Hematopoietic multipotent progenitor cell treated with erythropoietin and hydrocortisone succinate and interleukin-3 and kit ligand, for 4 days (in vitro differentiated cells): ENCODE measurements at regions not wholly inside any gene's neighbourhood (a gene's known extent, or its start where the extent isn't known, plus 50 kb on each side); places are given as distances from the start of the nearest gene placed in this dataset.

Experiments
- DNase-seq: peaks from one replicate; pipeline ENCODE4 v3.0.0-alpha.2; 2015

DNA sequence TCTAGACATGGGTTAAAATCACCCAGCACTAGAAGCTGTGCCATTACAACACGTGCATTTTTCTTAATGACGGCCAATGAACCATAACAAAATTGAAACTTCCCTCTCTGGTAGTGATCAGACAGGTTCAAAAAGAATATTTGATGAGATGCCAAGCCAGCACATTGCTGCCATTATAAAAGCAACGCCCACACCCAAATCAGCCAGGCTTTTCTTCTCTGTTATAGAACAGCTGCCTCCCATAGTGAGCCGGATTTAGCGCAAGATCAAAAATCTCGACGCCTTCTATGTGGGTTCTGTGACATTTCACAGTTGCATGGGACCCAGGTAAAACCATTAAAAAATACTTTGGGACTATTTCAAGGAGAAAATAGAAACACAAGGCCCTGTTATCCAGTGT lies 1158.0 kb downstream of the EFNB2 start:
- DNase-seq, result no peak

DNA sequence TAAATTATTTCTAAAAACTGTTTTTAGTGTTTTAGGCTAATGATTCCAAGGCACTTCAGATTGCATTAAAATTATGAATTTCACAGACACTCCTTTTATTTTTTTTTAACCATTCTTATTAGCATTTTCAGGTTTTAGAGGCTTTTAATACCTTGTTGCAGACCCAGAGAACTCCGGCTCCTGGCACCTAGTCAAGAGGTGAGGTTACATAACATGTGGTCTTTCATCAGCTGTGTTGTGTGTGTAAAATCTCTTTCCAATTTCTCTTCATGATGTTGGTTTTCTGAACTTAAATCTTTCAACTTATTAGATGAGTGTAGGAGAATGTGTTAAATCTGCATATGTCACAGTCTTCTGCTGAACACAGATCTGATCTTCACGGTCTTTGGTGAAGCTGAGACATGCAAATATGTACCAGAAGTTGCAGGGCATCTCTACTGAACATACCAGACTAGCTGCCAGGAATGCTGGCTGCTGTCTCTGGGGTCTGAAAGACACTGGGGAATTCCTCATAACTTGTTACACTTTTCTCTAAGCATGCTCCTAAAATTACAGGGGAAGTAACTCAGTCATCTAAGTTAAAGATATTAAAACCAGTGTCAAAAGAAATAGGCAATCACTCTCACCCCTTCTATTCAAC lies 1165.3 kb downstream of the EFNB2 start:
- no peak for DNase-seq

DNA sequence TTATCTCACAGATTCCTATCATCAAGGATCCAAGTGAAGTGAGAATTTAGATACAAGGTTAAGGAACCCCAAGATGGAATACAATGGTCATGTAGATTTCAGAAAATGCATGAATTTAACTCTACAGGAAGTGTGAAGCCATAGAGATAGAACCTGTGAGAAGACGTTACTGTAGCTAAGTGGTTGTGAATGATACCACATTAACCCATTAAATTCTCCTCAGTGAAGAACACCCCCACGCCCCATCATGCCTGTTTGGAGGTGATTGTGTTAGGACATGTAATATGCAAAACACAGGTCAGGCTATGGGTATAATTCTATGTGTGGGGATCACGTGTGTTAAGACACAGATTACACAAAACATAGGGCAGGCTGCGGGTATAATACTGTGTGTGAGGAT lies 1166.7 kb downstream of the EFNB2 start:
- DNase-seq, result peak; percentile 2

DNA sequence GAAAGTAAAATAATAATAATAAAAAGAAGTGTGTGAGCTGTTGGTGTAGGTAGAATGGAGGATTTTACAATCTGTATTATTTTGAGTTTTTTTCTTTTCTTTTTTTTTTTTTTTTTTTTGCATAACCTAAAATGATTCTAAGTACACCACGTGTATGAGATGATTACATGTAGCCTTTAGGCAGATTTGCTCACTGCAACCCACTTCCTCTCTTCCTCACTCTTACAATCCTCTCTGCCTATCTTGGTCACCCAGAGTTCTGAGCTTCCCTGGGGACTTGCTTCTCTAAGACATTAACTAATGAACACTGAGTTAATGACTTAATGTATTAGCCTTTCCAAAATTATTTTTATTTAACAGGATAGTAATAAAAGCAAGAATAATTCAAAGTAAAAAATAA lies 1169.6 kb downstream of the EFNB2 start:
- DNase-seq, result peak; percentile 69

DNA sequence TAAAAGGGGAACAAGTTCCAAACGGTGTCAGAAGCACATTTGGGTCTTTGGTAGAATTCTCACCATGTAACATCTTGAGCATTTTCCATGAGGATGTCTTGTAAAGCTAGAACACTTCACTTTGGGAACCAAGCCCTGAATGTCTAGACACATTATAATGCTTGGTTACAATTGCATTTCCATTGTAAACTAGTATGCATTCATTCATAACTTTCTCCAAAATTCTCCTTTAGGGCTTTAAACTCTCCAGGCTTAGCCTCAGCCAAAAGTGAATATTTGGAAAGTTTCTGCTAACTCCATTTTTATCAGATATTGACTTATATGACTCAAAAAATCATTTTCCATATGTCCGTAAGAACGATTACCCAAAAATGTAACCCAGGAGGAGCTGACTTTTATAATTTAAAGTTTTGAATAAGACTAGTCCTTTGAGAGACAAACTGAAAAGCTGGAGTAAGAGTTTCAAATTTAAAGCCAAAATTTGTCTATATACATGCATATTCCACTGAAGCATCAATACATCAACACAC lies 1170.4 kb downstream of the EFNB2 start:
- no peak for DNase-seq

DNA sequence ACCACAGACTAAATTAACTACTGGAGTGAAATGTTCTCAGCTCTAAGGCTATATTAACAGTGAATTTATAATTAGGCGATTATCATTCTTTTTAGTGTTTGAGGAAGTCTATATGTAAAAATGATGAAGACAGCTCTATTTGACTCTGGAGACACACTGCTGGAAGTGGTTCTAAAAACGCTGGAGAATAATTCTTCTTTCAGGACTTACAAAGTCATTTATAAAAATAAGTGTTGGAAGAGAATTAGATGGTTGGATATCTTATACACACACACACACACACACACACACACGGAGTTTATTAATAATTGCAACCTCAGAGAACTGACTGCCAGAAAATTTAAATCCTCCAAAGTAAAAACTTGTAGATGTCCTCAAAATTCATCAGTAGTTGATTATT lies 1171.3 kb downstream of the EFNB2 start:
- DNase-seq, result no peak

DNA sequence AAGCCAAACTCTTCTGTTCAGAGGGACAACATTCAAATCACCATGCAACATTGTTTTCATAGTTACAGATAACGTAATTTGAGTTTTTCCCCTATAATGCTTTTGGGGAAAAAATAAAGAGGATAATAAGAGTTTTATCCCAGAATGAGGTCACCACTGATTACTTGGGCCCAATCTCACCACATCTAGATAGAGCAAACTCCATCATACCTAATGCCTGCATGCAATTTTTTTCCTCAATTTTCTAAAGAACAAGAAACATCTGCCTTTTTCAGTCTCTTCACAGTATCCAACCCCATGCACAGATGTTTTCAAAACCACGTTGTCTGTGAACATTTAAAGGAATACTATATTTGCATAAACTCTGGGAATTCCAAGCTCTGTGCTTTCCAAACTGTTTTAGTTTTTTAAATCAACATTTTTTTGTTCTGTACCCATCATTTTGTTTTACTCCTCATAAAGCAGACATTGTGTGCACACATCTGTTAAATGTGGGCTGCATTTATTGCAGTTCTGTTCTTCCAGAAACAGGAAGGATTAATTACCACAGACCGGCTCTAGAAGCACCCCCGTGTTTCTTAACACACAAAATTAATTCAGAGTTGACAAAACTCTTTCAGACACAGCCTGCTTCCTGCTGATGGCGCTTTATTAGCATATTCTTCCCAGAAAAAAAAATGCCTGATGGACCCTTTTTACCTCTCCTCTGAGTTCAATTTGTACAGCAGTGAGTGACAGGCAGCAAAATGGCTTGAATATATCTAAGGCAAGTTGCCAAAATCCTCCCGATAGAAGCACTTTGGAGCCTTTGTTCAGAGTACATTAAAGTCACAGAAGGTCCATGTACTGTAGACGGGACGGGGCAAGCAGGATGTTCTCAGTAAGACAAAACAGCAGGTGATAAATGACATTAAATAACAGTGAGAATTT lies 1171.9 kb downstream of the EFNB2 start:
- peak; percentile 70 for DNase-seq

DNA sequence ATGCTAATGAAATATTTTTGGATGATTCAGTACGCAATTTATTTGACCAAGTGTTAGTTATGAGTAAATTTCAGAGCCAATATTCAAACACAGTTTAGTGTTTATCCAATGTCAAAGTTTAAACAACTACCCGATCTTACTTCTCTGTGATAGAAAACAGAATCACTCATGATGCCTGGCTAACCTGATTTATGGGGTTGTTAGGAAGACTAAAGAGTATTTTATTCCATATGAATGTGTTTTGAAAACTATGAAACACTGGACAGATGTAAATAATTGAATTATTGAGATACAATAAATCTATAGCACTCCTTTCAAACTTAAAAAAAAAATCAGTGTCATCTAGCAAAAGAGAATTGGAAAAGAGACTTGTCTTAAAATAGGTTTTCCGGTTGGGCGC lies 1181.8 kb downstream of the EFNB2 start:
- DNase-seq, result no peak

DNA sequence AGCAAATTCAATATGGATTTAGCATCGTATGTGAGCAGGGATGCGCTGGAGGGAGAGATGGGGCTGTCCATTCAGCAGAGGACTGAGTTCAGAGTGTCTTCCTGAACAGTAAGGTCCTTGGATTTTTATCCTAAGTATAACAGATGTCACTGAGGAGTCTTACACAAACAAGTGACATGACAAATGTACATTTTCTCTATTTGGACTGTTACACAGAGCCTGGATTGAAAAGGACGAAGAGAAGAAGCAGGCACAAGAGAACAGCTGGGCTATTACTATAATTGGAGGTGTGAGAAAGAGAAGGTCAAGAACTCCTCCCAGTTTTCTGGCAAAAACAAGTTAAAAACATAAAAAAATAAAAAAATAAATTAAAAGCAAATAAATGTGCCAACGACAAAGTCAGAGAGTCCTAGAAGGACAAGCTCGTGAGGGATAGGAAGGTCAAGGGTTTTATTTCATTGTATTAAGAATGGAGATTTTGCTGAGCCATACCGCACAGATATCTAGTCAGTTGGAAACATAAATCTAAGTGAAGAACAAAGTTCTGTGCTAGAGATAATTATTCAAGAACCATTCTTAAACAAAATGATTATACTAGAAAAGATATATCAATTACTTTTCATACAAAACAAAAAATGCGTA lies 1186.3 kb downstream of the EFNB2 start:
- DNase-seq, result no peak

DNA sequence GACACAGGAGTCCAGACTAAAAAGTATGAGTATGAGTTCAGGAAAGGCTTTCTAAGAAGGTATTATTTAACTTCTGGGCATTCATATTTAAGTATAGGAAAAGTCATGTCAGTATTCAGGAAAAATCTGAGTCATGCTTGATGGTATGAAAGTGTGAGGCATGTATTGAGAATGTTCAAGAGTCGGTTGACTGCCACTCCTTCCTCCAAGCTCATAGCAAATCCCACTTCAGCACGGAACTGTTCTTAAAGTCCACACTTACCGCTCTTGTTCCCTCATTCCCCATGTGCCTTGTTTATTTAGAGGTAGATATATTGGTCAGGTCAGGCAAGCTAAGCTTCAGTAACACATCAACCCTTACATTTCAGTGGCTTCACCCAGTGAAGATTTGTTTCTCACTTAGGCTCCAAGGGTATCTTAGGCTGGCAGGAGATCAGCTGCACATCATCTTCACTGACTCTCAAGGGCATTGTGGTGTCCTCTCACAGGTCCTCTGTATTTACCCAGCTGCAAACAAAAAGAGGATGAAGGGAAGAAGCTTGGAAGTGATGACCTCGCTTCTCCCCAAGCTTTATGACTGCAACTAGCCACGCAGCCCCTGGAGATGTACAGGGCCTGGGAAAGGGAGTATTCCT lies 1189.2 kb downstream of the EFNB2 start:
- DNase-seq, result no peak

DNA sequence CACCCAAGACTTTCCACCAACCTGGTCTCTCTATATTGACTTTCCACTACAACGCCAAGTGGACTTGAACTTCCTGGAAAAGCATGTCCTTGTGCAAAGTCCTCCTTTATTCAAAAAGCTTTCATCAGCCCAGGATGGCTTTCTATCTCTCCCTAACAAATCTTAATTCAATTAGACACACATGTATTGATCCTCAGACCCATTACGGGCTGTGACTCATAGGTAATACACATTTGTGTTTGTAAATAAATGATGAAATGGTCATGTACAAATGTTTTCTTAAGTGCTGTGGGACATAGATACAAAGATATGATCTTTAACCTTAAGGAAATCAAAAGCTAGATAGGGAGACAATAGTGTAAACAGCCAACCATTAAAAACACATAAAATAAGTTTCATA lies 1189.7 kb downstream of the EFNB2 start:
- no peak for DNase-seq

DNA sequence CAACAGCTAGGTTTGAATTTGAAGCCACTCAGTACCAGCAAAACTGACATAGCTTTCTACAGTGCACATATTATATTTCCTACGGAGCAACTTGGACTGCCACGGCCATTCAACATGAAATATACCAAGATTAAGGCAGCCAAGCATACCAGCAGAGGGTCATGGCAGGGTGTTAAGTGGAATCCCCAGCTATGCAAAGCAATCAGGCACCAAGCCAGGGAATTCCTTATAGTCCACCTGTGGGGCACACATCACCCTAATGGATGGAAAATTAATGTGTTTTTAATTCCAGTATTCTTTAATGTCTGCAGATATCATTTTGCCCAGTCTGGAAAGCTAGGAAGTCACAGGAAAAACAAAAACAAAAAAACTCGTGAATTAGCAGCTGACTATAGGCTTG lies 1190.3 kb downstream of the EFNB2 start:
- DNase-seq, result no peak

DNA sequence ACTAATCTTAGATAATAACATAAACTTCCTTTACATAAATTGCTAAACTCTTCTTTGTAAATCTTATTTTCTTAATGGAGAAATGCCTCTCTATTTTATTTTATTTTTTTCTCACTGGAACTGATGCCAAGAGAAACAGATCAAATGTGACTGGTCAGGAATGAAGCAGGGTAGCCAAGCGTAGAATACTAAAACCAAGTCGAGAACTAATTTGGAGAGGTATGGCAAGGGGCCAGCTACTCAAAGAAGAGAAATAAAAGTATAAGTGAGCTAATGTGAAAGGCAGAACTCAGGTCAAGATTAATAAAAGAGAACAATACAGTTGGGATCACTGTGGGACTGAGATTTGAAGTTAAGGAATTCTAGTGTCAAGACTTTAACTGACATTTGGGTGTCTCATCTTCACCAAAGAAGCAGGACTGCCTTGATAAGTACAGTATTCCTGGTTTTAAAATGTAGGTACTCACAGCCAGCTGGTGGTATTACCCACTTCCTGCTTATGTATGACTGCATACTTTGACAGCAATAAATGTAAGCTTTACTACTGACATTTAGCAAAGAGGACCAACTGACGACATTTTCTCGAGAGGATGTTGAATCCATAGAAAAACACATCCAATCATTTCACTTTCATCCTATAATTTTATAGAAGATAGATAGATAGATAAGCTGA lies 1192.2 kb downstream of the EFNB2 start:
- DNase-seq, result no peak

DNA sequence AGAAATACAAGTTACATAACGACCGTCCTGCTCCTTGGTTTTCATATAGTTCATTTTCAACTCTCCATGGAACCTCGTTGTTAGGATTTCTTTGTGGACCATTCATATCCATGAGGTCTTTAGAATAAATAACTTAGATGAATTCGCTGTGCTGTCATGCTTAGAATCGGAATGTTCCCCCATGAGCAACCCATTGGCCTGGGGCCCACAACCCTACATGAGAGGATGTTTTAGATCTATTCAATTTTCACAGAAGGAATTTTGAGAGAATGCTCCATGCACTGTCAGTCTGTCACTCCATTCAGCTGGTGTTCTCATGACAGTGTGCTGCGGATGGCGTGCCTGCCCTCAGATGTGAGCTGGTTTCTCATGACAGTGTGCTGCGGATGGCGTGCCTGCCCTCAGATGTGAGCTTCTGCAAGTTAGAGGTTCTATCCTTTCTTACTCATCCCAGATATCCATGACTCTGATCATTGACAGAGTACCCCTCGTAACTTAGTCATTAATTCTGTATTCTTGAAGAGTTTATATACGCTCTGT lies 1193.1 kb downstream of the EFNB2 start:
- no peak for DNase-seq

DNA sequence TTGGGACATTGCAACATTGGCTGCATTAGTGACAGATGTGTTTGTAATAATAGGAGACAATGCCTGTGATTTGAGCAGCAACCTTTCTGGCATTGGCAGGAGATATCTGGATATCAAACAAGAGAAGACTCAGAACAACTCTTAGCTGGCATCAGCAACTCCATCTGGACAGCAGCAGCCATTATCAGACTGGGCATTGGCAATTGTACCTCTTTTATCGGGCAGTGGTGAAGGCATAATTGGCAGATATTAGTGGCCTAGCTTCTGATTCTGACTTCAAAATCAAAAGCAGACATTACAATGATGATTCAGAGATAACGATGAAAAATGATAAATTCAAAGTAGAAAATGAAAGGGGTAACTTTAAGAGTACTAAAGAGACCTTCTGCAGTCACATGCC lies 1193.7 kb downstream of the EFNB2 start:
- DNase-seq, result no peak

DNA sequence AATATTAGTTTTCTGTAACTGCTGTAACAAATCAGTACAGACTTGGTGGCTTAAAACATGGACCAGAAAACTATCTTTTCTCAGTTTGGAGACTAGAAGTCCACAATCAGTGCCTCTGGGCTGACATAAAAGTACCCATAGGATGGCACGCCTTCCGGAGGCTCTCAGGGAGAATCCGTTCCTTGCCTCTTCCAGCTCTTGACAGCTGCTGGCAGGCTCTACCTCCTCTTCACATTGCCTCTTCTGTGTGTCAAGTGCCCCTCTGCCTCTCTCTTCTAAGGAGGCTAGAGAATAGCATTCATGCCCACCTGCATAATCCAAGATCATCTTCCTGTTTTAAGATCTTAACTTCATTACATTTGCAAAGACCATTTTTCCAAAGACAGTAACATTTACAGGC lies 1194.2 kb downstream of the EFNB2 start:
- DNase-seq, result no peak

DNA sequence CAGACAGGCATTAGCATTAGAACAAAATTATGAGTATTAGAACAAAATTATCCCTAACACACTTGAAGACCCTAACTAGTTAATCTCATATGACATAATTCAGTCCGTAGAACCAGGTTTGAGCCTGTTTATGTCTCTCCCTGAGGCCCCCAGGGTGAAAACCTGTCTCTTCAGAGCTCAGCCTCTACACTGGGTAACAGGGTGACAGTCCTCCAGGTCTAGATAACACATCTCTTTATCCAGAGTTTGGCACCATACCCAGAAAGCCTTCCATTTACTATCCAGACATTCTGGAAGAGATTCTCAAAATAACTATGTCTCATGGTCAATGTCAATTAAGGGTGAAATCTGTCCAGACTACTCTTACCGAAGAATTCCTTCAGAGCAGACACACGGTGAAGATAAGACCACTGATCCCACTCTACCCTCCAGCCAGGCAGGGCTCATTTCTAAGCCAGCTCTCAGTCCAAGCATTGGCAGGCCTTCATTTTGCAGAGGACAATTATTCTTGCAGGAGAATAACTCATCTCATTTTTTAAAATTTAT lies 1195.3 kb downstream of the EFNB2 start:
- no peak for DNase-seq

DNA sequence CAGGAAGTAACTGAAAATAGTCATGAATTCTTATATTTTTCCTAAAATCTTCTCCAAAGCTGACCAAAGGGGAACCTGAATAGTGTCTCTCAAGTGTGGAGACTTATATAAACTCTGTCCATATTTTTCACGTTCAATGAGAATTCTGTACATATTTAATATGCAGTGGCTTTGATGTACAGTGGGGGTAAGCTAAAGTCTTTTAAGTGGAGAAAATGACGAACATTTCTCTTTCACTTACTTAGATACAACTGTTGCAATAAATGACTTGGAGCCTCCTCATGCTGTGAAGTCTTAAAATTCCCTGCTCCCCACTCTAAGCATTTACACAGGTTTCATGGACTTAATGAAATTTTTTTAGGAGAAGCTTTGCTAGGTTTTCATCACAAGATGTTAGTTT lies 1196.7 kb downstream of the EFNB2 start:
- no peak for DNase-seq

DNA sequence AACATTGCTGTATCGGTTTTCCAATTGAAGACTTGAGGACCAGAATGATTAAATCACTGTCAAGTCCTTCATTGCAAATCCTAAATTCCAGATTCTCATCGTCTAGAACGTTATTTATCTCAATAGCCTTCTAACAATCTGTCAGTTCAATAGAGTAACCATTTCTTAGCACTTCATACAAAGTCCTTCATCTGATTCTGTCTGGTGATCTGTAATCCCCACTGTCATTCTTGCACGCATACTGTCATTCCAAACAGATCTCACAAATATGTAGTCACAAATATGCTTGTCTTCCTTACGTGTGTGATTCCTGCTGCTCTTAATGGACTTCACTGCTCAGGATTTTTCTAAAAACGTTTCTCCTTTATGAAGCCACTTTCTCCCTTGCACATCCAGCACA lies 1197.5 kb downstream of the EFNB2 start:
- DNase-seq, result no peak

DNA sequence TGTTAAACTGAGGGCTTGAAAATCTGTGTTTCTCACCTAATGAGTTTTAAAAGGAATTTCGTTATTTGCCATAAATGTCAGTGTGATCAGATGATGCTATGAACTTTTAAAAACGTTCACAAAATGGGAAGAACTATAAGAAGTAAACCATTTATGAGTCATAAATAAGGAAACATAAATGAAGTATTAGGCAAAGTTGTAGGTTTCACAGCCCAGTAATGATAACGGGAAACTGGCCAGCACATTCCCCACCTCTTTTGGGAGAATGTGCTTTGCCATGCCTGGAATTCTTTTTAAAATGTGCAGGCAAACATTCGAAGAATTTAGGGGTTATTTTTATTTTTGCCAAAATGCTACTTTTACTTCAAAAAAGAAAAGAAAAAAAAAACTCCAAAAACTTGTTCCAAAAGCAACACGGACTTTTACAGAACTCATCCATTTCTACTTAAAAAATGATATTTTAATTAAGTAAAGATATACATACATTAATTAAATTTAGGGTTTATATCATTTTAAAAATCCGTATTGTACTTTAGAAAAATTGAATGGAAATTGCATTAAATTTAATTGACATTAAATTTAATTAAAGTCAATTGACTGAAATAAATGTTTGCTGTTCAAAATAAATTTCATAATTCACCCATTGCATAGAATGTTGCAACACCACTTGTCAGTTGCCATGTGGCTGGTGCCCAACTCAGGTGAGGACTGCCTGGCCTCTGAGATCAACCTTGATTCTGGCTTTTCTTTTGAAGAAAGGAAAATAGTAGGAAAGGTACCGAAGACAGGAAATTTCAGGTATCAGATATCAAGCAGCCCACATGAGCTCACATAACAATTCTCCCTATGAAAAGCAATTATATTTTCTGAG lies 1198.5 kb downstream of the EFNB2 start:
- DNase-seq, result no peak

DNA sequence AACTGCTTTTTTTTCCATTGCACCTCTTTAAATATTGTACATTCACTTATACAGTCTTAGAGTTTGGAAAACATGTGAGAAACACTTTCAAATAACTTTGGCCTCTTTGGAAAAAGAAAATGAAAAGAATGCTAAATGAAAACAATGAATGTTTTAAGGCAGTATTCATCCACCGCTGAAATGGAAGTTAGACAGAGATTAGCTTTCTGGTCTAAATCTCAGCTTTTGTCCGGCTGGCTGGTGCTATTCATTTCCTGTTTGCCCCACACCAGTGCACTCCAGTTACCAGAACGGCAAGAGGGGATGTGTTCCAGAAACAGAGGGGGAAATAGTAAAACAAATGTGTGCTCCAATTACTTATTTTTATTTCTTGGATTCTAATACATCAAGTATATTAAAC lies 1201.3 kb downstream of the EFNB2 start:
- DNase-seq, result no peak
